K562 (cell line): ENCODE measurements at regions not wholly inside any gene's neighbourhood (a gene's known extent, or its start where the extent isn't known, plus 50 kb on each side); places are given as distances from the start of the nearest gene placed in this dataset.

Experiments used
- ATAC-seq: fragments of 200-7000 bp; cut with Tn5 transposase; 3 replicates; pipeline ENCODE4 v1.9.1; 2020; ENCODE audit warnings: moderate library complexity
- BruUV-seq: library from RNA; stranded (reverse); fragments of 400-500 nt; replicated peaks from 2 replicates; lab custom pipeline; 2021; lab: Mats Ljungman, UMichigan
- CTCF ChIA-PET: fragments of 300-600 bp; formaldehyde crosslinking; extraction: SDS; loops from one replicate; lab custom pipeline; 2021; ENCODE audit warnings: low intra/inter-chr PET ratio; lab: Yijun Ruan, JAX
- POLR2A ChIA-PET: fragments of 300-600, 350-650 bp; sonication (Branson Sonifier 250); formaldehyde crosslinking; extraction: SDS; loops from one replicate; lab custom pipeline; 2021; ENCODE audit warnings: antibody characterized with exemption, inconsistent platforms; lab: Yijun Ruan, JAX
- DNase-seq, 4 experiments: peaks; one replicate each; pipeline versions ENCODE4 v3.0.0 to v3.0.0-alpha.2; 2011 to 2018; ENCODE audit warnings: low spot score in 3 of 4, mixed read lengths in 3 of 4; ENCODE audit errors: extremely low read depth in 1 of 4
- FAIRE-seq: peaks from 2 replicates; lab custom pipeline; 2011; peaks lifted over from hg19 to GRCh38; lab: Jason Lieb, UNC
- H2AFZ ChIP-seq: 2 replicates; pipeline ENCODE4 v1.6.0; 2011; ENCODE audit warnings: low read depth, low read length, control low read depth, inconsistent platforms
- H3K27ac ChIP-seq: fragments of 200-600 bp; 3 replicates; pipeline ENCODE4 v1.8.0; 2011; ENCODE audit warnings: low read depth, mild to moderate bottlenecking, control low read depth, inconsistent platforms, low read length, moderate library complexity, mixed read lengths; ENCODE audit errors: extremely low read depth
- H3K27me3 ChIP-seq, 2 experiments: fragments of 300-600 bp in 1 of 2; 2 replicates in 1 of 2; 3 replicates in 1 of 2; pipeline versions ENCODE4 v1.6.0 to v1.8.0; 2011; ENCODE audit warnings: inconsistent platforms in 2 of 2, low read length in 2 of 2, mild to moderate bottlenecking in 1 of 2, mixed read lengths in 1 of 2, moderate library complexity in 1 of 2; ENCODE audit not compliant: control insufficient read depth in 2 of 2, insufficient read depth in 2 of 2
- H3K36me3 ChIP-seq: fragments of 300-600 bp; 3 replicates; pipeline ENCODE4 v1.8.0; 2011; ENCODE audit warnings: mild to moderate bottlenecking, low read length, inconsistent platforms; ENCODE audit not compliant: control insufficient read depth, insufficient read depth
- H3K4me1 ChIP-seq, 2 experiments: fragments of 200-600 bp in 1 of 2; replicated peaks in 1 of 2; 2 replicates in 1 of 2; 3 replicates in 1 of 2; pipeline versions ENCODE4 v1.5.1 to v1.8.0; 2011; ENCODE audit warnings: inconsistent platforms in 2 of 2, low read length in 2 of 2, mild to moderate bottlenecking in 1 of 2, mixed read lengths in 1 of 2, moderate library complexity in 1 of 2; ENCODE audit not compliant: control insufficient read depth in 2 of 2, insufficient read depth in 2 of 2
- H3K4me2 ChIP-seq: 2 replicates; pipeline ENCODE4 v1.6.1; 2011; ENCODE audit warnings: low read length, control low read depth, inconsistent platforms, mixed read lengths; ENCODE audit not compliant: insufficient read depth
- H3K4me3 ChIP-seq: fragments of 200-600 bp; sonication (generic), shearing (Covaris generic); 2 replicates; pipeline ENCODE4 v1.5.1; 2016; ENCODE audit warnings: control low read depth, inconsistent platforms
- H3K79me2 ChIP-seq: fragments of 200-600 bp; 3 replicates; pipeline ENCODE4 v1.8.0; 2011; ENCODE audit warnings: low read length, inconsistent platforms; ENCODE audit not compliant: control insufficient read depth, insufficient read depth
- H3K9ac ChIP-seq, 2 experiments: 2 replicates each; pipeline versions ENCODE4 v1.6.0 to v1.6.1; 2011; ENCODE audit warnings: low read depth in 2 of 2, low read length in 2 of 2, control low read depth in 1 of 2, inconsistent platforms in 1 of 2, mild to moderate bottlenecking in 1 of 2, mixed read lengths in 1 of 2; ENCODE audit not compliant: insufficient read depth in 1 of 2
- H3K9me1 ChIP-seq: one replicate; pipeline ENCODE4 v1.6.0; 2011; ENCODE audit warnings: inconsistent platforms, mild to moderate bottlenecking, low read length, moderate library complexity; ENCODE audit not compliant: control insufficient read depth, insufficient read depth
- H3K9me3 ChIP-seq: replicated peaks from 2 replicates; pipeline ENCODE4 v1.5.1; 2011; ENCODE audit warnings: low read depth, low read length, inconsistent platforms; ENCODE audit not compliant: control insufficient read depth, insufficient read depth
- H4K20me1 ChIP-seq: replicated peaks from 2 replicates; pipeline ENCODE4 v1.6.1; 2011; ENCODE audit warnings: low read length, inconsistent platforms, mixed read lengths; ENCODE audit not compliant: control insufficient read depth, insufficient read depth
- CBX3 ChIP-seq, 2 experiments: IDR thresholded peaks; 1 replicate in 1 of 2; 2 replicates in 1 of 2; pipeline ENCODE4 v1.6.1; 2012; ENCODE audit warnings: inconsistent platforms in 2 of 2, low read length in 2 of 2, borderline replicate concordance in 1 of 2, control low read depth in 1 of 2
- CBX5 ChIP-seq: IDR thresholded peaks from 2 replicates; pipeline ENCODE4 v1.6.1; 2014; ENCODE audit warnings: low read depth, borderline replicate concordance
- CC2D1A ChIP-seq: fragments of 450-650 bp; IDR thresholded peaks from 2 replicates; pipeline ENCODE4 v1.6.1; 2017; ENCODE audit warnings: mild to moderate bottlenecking
- CTCF ChIP-seq, 3 experiments: IDR thresholded peaks in 2 of 3; conservative IDR thresholded peaks in 1 of 3; 2 replicates each; pipeline ENCODE4 v1.5.1; 2011 to 2012; ENCODE audit warnings: low read length in 3 of 3, mild to moderate bottlenecking in 3 of 3, control low read depth in 2 of 3, improper control_type of control experiment in 1 of 3, inconsistent platforms in 1 of 3, low read depth in 1 of 3, mixed read lengths in 1 of 3, moderate library complexity in 1 of 3; ENCODE audit not compliant: insufficient read depth in 2 of 3
- ELF1 ChIP-seq: fragments of 200-800 bp; sonication (Bioruptor generic); IDR thresholded peaks from 2 replicates; pipeline ENCODE4 v1.6.1; 2016; ENCODE audit warnings: missing genetic modification characterization, missing compliant biosample characterization
- ERF ChIP-seq: fragments of 450-650 bp; formaldehyde crosslinking; IDR thresholded peaks from 2 replicates; pipeline ENCODE4 v1.4.0; 2020; ENCODE audit warnings: mild to moderate bottlenecking, mixed read lengths
- ETV1 ChIP-seq: fragments of 450-650 bp; conservative IDR thresholded peaks from 2 replicates; pipeline ENCODE4 v1.6.1; 2016; ENCODE audit warnings: missing genetic modification characterization, control low read depth, low read depth, missing compliant biosample characterization
- ETV5 ChIP-seq: sonication (generic); formaldehyde crosslinking; IDR thresholded peaks from 2 replicates; pipeline ENCODE4 v1.4.0; 2020; ENCODE audit warnings: low read depth, mild to moderate bottlenecking, missing genetic modification reagents
- GTF2F1 ChIP-seq: IDR thresholded peaks from 2 replicates; pipeline ENCODE4 v1.6.1; 2011; ENCODE audit warnings: low read depth, low read length, improper control_type of control experiment
- KAT8 ChIP-seq: fragments of 450-650 bp; IDR thresholded peaks from 2 replicates; pipeline ENCODE4 v1.6.1; 2016; ENCODE audit warnings: low read depth, mild to moderate bottlenecking
- MIER1 ChIP-seq: fragments of 450-650 bp; IDR thresholded peaks from 2 replicates; pipeline ENCODE4 v1.6.1; 2016; ENCODE audit warnings: antibody characterized with exemption, mild to moderate bottlenecking, low read depth
- NRF1 ChIP-seq, 2 experiments: fragments of 450-650 bp; IDR thresholded peaks in 1 of 2; conservative IDR thresholded peaks in 1 of 2; 2 replicates each; pipeline ENCODE4 v1.6.1; 2014; ENCODE audit warnings: mild to moderate bottlenecking in 2 of 2
- PCBP1 ChIP-seq: fragments of 200-400 bp; formaldehyde crosslinking; IDR thresholded peaks from 2 replicates; pipeline ENCODE4 v1.6.1; 2018; ENCODE audit warnings: mild to moderate bottlenecking, low read depth, low read length; ENCODE audit not compliant: poor library complexity, severe bottlenecking
- PHB ChIP-seq: fragments of 250-450 bp; sonication (Bioruptor Pico); IDR thresholded peaks from 2 replicates; pipeline ENCODE4 v1.5.0; 2021
- SIRT6 ChIP-seq: IDR thresholded peaks from one replicate; pipeline ENCODE4 v1.6.1; 2012; ENCODE audit warnings: low read depth, mild to moderate bottlenecking, control low read depth, inconsistent platforms, low read length, moderate library complexity
- SRSF7 ChIP-seq: fragments of 200-400 bp; formaldehyde crosslinking; optimal IDR thresholded peaks from 2 replicates; pipeline ENCODE3; 2017; ENCODE audit warnings: mild to moderate bottlenecking, low read depth, low read length
- XRCC3 ChIP-seq: fragments of 450-650 bp; IDR thresholded peaks from 2 replicates; pipeline ENCODE4 v1.6.1; 2017; ENCODE audit warnings: mild to moderate bottlenecking, moderate library complexity
- ZNF695 ChIP-seq: fragments of 450-650 bp; formaldehyde crosslinking; IDR thresholded peaks from 2 replicates; pipeline ENCODE4 v1.4.0; 2020; ENCODE audit warnings: mild to moderate bottlenecking, moderate library complexity
- WGBS: fragments of 100-300 bp; shearing (Covaris generic); methylation state at CpG from one replicate; pipeline ENCODE4 v1.1.6; 2016; ENCODE audit warnings: low coverage, mixed read lengths; ENCODE audit not compliant: insufficient coverage; ENCODE audit errors: missing lambda C conversion rate; 5-methylcytosine and 5-hydroxymethylcytosine counted together
- in situ Hi-C: fragments of 300-500 bp; cut with MboI; formaldehyde crosslinking; loops from 4 replicates; pipeline ENCODE4 v1.15.0; 2018; ENCODE audit warnings: inconsistent platforms, mixed read lengths
- intact Hi-C: fragments of 100-400 bp; cut with micrococcal nuclease; formaldehyde crosslinking; loops from 2 replicates; pipeline ENCODE4 v1.14.2; 2022
- TF ChIP-seq, protein P1 (sequence below): fragments of 450-650 bp; IDR thresholded peaks from 2 replicates; pipeline ENCODE4 v1.6.1; 2014; ENCODE audit warnings: low read depth, mild to moderate bottlenecking, moderate library complexity, borderline replicate concordance

- TF ChIP-seq PCBP1 (no peak), SIRT6 (no peak), CC2D1A (no peak), SRSF7 (no peak), CBX5 (peak; percentile 92; the same call in 1 of the 2 replicates), KAT8 (no peak), CBX3 (IDR thresholded peaks at IDR 0.05; ENCODE audit: borderline replicate concordance in 1 of 2, low read length in 2 of 2) (peak in 1 of 2 experiments; percentile 96; a peak in 2 of 3 replicates), XRCC3 (0 out of 2 replicates have a peak, but pooled peaks have one; percentile 35), GTF2F1 (no peak)
Measured at GRCh38 chr2:126543081-126543480, 112.9 kb upstream of the GYPC start (continued).

- DNase-seq (no peak), FAIRE-seq (no peak), ATAC-seq (no peak)
- Histone ChIP-seq H3K27ac (no peak overlapping the region), H3K9me1 (no peaks in the 10 kb centered on the region), H3K27me3 (0 out of 5 replicates have a peak, but pooled peaks cover 2 to 4% of the 10 kb centered on the region in 2 experiments), H3K4me1 (no peaks in the 10 kb centered on the region), H2AFZ (no peak overlapping the region), H3K9me3 (no peaks in the 10 kb centered on the region), H3K9ac (no peak overlapping the region), H3K4me3 (no peak overlapping the region), H4K20me1 (no peaks in the 10 kb centered on the region), H3K36me3 (no peaks in the 10 kb centered on the region), H3K4me2 (no peak overlapping the region), H3K79me2 (no peaks in the 10 kb centered on the region)
- WGBS: 2% methylated on average over 10 of the region's 11 CpGs
- intact Hi-C loops (no loop called here), in situ Hi-C loops (no loop called here)
- ChIA-PET POLR2A (interaction anchor here (0.7 kb wide), 1 partner anchor 25 kb away, joined by 3 read pairs; no protein-coding TSS in a partner anchor), CTCF (no interaction called here)
- BruUV-seq: no TSS peak
- TF ChIP-seq, protein P1, sequence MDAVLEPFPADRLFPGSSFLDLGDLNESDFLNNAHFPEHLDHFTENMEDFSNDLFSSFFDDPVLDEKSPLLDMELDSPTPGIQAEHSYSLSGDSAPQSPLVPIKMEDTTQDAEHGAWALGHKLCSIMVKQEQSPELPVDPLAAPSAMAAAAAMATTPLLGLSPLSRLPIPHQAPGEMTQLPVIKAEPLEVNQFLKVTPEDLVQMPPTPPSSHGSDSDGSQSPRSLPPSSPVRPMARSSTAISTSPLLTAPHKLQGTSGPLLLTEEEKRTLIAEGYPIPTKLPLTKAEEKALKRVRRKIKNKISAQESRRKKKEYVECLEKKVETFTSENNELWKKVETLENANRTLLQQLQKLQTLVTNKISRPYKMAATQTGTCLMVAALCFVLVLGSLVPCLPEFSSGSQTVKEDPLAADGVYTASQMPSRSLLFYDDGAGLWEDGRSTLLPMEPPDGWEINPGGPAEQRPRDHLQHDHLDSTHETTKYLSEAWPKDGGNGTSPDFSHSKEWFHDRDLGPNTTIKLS: no peak
- TF ChIP-seq ERF (CRISPR knock-in tag): no peak
- no peak for TF ChIP-seq CBX3 (IDR thresholded peaks at IDR 0.05; ENCODE audit: borderline replicate concordance in 1 of 2, low read length in 2 of 2)
- TF ChIP-seq MIER1: no peak
- no peak for TF ChIP-seq ELF1 (tag)
- TF ChIP-seq NRF1 (conservative IDR thresholded peaks at IDR 0.05 in 1 of 2, IDR thresholded peaks at IDR 0.05 in 1 of 2): no peak
- TF ChIP-seq ETV5: no peak
- TF ChIP-seq ETV1 (tag): no peak
- no peak for TF ChIP-seq ZNF695 (CRISPR knock-in tag)
- no peak for TF ChIP-seq CTCF (IDR thresholded peaks at IDR 0.05 in 2 of 3, conservative IDR thresholded peaks at IDR 0.05 in 1 of 3; ENCODE audit: insufficient read depth in 2 of 3, low read depth in 1 of 3, low read length in 3 of 3)
- TF ChIP-seq PHB (CRISPR knock-in tag): no peak
Measured at GRCh38 chr2:126558029-126558428, 97.9 kb upstream of the GYPC start.
